Panc1 (cell line): ENCODE measurements at regions not wholly inside any gene's neighbourhood (a gene's known extent, or its start where the extent isn't known, plus 50 kb on each side); places are given as distances from the start of the nearest gene placed in this dataset.

Experiments
- CTCF ChIP-seq: fragments of 450-650 bp; IDR thresholded peaks from 2 replicates; pipeline ENCODE4 v1.5.1; 2017; ENCODE audit warnings: mild to moderate bottlenecking
- POLR2AphosphoS5 ChIP-seq: IDR thresholded peaks from 2 replicates; pipeline ENCODE4 v1.6.1; 2012; ENCODE audit warnings: mild to moderate bottlenecking, low read depth, low read length, moderate library complexity
- REST ChIP-seq, 2 experiments: IDR thresholded peaks; 2 replicates each; pipeline ENCODE4 v1.6.1; 2011 to 2012; ENCODE audit warnings: low read depth in 2 of 2, control low read depth in 1 of 2, low read length in 1 of 2, mild to moderate bottlenecking in 1 of 2, moderate library complexity in 1 of 2; ENCODE audit not compliant: insufficient read depth in 1 of 2

GRCh38 chr4:164337219-164337944 lies 416.5 kb upstream of the SMIM31 start:
- TF ChIP-seq REST (IDR thresholded peaks at IDR 0.05; ENCODE audit: insufficient read depth in 1 of 2, low read depth in 2 of 2, low read length in 1 of 2) (no peak), CTCF (no peak), POLR2AphosphoS5 (no peak)
